WERI-Rb-1 (cell line): ENCODE measurements at regions not wholly inside any gene's neighbourhood (a gene's known extent, or its start where the extent isn't known, plus 50 kb on each side); places are given as distances from the start of the nearest gene placed in this dataset.

Experiments used
- DNase-seq: peaks from one replicate; pipeline ENCODE4 v3.0.0-alpha.2; 2020
- H3K27ac ChIP-seq: fragments of 250-450 bp; sonication (Bioruptor Pico); 2 replicates; pipeline ENCODE4 v1.5.1; 2020; ENCODE audit warnings: mild to moderate bottlenecking, moderate library complexity
- H3K27me3 ChIP-seq: fragments of 250-450 bp; sonication (Bioruptor Pico); 2 replicates; pipeline ENCODE4 v1.5.1; 2021; ENCODE audit warnings: mild to moderate bottlenecking, low read depth, moderate library complexity; ENCODE audit not compliant: insufficient read depth, severe bottlenecking
- H3K36me3 ChIP-seq: fragments of 250-450 bp; sonication (Bioruptor Pico); 2 replicates; pipeline ENCODE4 v1.5.1; 2020; ENCODE audit warnings: mild to moderate bottlenecking, moderate library complexity
- H3K4me3 ChIP-seq: 2 replicates; pipeline ENCODE4 v1.5.1; 2011; ENCODE audit warnings: low read depth, mild to moderate bottlenecking, control low read depth, low read length
- H3K9me3 ChIP-seq: fragments of 250-450 bp; sonication (Bioruptor Pico); 2 replicates; pipeline ENCODE4 v1.5.1; 2021; ENCODE audit warnings: mild to moderate bottlenecking, moderate library complexity; ENCODE audit not compliant: severe bottlenecking
- CTCF ChIP-seq: IDR thresholded peaks from 2 replicates; pipeline ENCODE4 v1.5.1; 2011; ENCODE audit warnings: low read depth, mild to moderate bottlenecking, control low read depth, inconsistent platforms, low read length

- Histone ChIP-seq H3K27ac (no peak overlapping the region), H3K9me3 (peaks cover 4% of the 10 kb centered on the region), H3K36me3 (no peaks in the 10 kb centered on the region), H3K4me3 (no peak overlapping the region), H3K27me3 (no peaks in the 10 kb centered on the region)
- no peak for TF ChIP-seq CTCF
- DNase-seq, result no peak
These were observed 60.5 kb upstream of the SOD1 start for GRCh38 chr21:31599013-31599412.

GRCh38 chr21:31597683-31598082 lies 61.8 kb upstream of the SOD1 start:
- TF ChIP-seq CTCF, result no peak
- no peaks in the 10 kb centered on the region for H3K27me3 ChIP-seq
- peaks cover 4% of the 10 kb centered on the region for H3K9me3 ChIP-seq
- H3K36me3 ChIP-seq, result no peaks in the 10 kb centered on the region
- H3K27ac ChIP-seq, result no peak overlapping the region
- no peak overlapping the region for H3K4me3 ChIP-seq
- DNase-seq, result no peak

- no peak for TF ChIP-seq CTCF
- H3K9me3 ChIP-seq, result peaks cover 4% of the 10 kb centered on the region
- no peaks in the 10 kb centered on the region for H3K36me3 ChIP-seq
- H3K4me3 ChIP-seq, result no peak overlapping the region
- no peaks in the 10 kb centered on the region for H3K27me3 ChIP-seq
- DNase-seq, result no peak
- no peak overlapping the region for H3K27ac ChIP-seq
These were observed 63.4 kb upstream of the SOD1 start for GRCh38 chr21:31596055-31596454.

- no peaks in the 10 kb centered on the region for H3K27me3 ChIP-seq
- DNase-seq, result no peak
- H3K9me3 ChIP-seq, result peaks cover 4% of the 10 kb centered on the region
- H3K4me3 ChIP-seq, result no peak overlapping the region
- no peak overlapping the region for H3K27ac ChIP-seq
- TF ChIP-seq CTCF, result no peak
- no peaks in the 10 kb centered on the region for H3K36me3 ChIP-seq
These were observed 64.8 kb upstream of the SOD1 start for GRCh38 chr21:31594726-31595125.

GRCh38 chr21:31594279-31594678 lies 65.2 kb upstream of the SOD1 start:
- TF ChIP-seq CTCF, result no peak
- Histone ChIP-seq H3K4me3 (no peak overlapping the region), H3K9me3 (peaks cover 4% of the 10 kb centered on the region), H3K27me3 (no peaks in the 10 kb centered on the region), H3K36me3 (no peaks in the 10 kb centered on the region), H3K27ac (no peak overlapping the region)
- DNase-seq, result no peak

GRCh38 chr21:31592963-31593560 lies 66.4 kb upstream of the SOD1 start:
- Histone ChIP-seq H3K27ac (no peak overlapping the region), H3K27me3 (no peaks in the 10 kb centered on the region), H3K9me3 (peaks cover 4% of the 10 kb centered on the region), H3K36me3 (no peaks in the 10 kb centered on the region), H3K4me3 (no peak overlapping the region)
- TF ChIP-seq CTCF, result no peak
- no peak for DNase-seq
